GM18867 (cell line): ENCODE measurements at regions not wholly inside any gene's neighbourhood (a gene's known extent, or its start where the extent isn't known, plus 50 kb on each side); places are given as distances from the start of the nearest gene placed in this dataset.

ENCODE experiments used
- ATAC-seq: cut with Tn5 transposase; IDR thresholded peaks from one replicate; pipeline ENCODE4 v1.9.1; 2021; ENCODE audit warnings: mild to moderate bottlenecking, moderate library complexity; ENCODE audit not compliant: unreplicated experiment

DNA sequence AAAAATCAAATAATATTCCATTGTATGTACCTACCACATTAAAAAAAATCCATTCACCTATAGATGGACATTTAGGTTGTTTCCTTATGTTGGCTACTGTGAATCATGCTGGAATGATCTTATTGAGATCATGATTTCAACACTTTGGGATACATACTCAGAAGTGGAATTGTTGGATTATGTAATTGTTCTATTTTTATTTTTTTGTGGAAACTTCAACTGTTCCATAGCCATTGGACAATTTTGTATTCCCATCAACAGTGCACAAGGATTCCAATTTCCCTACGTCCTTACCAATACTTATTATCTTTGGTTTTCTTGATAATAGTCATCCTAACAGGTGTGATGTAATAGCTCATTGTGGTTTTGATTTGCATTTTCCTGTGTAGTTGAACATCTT lies 834.0 kb downstream of the MAFB start:
- no peak for ATAC-seq

DNA sequence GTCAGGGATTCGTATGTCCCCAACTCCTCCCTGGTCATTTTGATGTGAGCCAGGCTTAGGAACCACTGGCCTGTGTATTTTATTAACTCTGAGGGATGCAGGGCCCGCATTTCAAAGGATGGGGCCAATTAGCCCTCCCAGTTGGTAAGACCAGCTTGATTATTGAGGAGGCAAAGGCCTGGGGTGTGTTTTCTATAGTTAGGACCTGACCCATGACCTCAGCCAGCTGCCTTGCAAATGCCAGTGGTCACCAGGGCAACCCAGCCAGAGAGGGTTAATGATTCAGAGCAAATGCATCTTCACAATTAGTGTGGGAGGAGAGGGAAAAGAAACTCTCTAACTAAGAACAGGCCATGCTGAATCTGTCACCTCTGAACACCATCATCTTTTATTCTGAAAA lies 835.4 kb downstream of the MAFB start:
- peak; percentile 57 for ATAC-seq

DNA sequence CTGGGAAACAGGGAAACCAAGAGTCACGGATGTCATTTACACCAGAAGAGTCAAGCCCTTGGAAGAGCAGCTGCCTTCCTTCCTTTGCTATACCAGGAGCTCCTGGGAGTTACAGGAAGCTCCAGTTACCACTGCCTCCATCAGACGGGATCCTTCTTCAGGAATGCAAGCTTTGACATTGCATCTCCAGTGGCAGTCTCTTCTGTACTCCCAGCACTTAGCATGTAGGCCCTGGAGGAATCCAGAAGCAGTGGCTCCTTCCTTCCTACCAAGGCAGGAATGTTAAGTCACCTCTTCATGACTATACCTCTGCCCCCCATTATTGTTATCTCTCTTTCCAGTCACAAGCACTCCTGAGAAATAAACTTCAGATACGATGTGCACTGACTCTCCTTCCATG lies 836.0 kb downstream of the MAFB start:
- ATAC-seq, result no peak

DNA sequence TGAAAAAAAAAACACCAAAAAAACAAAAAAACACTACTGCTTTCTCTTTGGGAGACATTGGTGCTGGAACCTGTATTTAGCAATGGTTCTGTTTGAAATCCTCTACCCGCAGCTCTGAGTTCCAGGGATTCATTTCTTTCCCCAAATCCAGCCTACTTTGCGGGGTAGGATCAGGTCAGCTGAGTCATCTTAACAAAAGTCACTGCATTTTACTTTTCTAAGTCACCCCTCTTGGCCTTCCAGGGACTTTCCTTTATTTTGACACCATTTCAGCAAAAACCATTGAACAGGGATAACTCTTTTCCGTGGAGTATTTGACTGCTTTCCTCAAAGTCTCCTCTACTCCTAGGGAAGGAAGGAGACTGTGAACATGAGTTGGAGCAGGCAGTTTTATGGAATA lies 837.6 kb downstream of the MAFB start:
- ATAC-seq, result no peak

DNA sequence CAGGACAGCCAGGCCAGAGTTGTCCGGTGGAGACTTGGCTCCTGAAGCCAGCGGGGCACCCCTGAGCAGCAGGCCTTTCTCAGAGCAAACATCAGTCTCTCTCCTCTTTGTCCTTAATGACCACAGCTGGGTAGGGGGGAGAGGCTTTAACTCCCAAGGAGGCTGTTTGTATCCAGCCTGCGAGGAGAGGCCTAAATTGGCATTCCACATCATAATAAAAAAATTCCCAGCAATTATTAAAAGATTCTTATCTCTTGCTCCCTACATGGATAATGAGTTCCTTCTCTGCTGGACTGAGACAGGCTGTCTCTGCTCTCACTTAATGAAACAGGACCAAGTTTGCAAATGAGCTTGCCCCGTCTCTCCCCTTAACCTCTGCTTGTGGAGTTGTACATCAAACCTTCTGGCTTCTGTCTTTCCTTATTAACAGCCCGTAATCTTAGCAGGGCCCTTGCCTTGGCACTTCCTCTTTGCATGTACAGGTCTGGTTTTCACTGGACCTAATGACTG lies 838.2 kb downstream of the MAFB start:
- ATAC-seq, result no peak

GRCh38 chr20:39850246-39850645 lies 838.8 kb downstream of the MAFB start:
- no peak for ATAC-seq

DNA sequence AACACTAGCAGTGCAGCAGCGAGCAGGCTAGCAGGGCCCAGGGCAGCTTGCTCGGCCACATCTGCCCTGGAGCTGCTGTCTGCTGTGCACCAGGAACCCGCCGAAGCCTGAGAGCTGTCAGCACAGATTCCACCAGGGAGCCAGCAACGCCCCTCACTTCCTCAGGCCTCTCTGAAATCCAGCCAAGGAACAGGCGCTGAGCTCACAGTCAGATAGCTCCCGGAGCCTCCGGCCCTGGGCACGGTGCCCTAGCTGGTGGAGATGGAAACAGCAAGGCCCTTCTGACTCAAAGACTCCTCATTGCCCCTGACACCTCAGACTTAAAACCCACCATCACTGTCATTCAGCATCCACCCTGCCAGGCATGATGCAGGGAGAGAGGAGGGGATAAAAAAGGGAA lies 839.4 kb downstream of the MAFB start:
- no peak for ATAC-seq

DNA sequence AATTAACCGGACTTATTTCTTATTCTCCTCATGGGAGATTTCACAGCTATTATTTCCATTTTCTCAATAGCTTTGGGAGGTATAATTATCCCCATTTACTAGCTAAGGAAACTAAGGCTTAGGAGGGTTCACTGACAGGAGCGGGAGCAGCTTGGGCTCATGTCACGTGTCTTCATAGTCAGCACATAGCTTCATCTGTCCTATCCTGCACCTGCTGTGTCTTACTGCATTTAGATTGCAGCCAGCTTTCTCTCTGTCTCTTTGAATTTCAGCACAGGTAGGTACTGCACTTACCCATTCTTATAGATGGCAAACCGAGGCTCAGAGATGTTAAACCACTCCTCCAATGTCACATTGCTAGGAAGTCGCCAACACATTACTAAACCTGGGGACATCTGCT lies 839.9 kb downstream of the MAFB start:
- ATAC-seq, result no peak

- ATAC-seq, result no peak
Measured at GRCh38 chr20:39839399-39840119, 849.5 kb downstream of the MAFB start.

DNA sequence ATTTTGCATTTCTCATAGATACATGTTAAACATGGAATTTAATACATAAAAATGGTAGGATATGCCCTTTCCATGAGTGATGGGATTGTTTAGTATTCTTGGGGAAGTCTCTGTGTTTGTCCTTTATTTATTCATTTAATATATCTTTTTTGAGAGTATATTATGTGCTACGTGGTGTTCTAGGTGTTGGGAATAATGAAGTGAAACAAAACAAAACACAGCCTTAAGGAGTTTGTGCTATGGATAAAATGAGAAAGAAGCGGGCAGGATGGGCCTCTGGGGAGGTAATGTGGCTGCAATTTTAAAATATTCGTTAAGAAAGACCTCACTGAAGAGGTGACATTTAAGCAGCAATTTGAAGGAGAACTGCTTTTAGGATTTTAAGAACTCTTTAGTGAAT lies 851.5 kb downstream of the MAFB start:
- no peak for ATAC-seq

- no peak for ATAC-seq
Measured at GRCh38 chr20:39835130-39835842, 853.8 kb downstream of the MAFB start.

GRCh38 chr20:39830903-39831302 lies 858.1 kb downstream of the MAFB start:
- no peak for ATAC-seq

DNA sequence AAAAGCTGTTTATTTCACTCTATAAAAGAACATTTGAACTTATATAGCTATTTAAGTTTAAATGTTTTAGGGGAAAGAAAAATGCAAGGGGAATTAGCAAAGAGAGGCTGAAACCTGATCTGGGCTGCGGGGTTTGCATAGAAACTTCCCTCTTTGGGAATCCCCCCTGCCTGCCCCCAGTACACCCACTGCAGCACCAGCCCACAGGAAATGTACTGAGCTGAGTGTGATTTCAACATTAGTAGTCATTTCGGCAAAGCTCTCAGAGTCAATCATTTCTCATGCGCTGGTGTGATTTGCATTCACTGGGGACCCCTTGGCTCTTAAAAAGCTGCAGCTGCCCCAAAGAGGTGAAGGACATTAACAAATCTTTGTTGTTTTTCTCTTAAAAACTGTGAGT lies 859.4 kb downstream of the MAFB start:
- ATAC-seq, result peak; percentile 82

GRCh38 chr20:39829256-39829655 lies 859.8 kb downstream of the MAFB start:
- ATAC-seq, result peak; percentile 5

DNA sequence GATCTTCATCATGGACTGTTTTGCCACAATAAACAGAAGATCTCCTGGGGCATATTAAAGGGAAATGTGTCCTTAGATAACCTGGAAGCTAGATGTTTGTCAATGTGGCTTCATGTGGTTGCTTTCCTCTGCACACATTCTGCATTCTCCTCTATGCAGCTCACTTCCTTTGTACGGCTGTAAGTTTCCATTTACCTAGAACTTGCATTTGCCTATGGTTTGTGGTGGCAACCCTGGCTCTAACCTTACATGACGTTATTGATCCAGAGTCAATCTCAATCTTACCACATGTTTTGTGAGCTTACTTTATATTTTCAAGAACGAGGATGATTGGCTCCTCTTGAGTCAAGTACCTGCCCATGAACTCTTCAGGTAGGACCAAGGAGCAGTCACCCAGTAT lies 863.1 kb downstream of the MAFB start:
- ATAC-seq, result peak; percentile 80

DNA sequence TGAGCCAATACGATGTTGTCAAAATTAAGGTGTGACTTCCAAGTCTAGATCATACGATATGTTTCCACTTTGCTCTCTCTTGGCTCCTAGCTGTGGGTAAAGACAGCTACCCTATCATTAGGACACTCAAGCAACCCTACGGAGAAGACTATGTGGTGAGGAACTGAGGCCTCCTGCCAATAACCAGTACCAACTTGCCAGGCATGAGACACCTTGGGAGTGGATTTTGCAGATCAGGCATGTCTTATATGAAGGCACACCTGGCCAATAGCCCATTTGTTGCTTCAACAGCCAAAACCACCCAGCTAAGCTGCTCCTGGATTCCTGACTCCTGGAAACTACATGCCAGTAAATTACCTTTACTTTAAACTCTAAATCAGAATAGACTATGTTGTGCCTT lies 863.4 kb downstream of the DHX35 start:
- ATAC-seq, result no peak

DNA sequence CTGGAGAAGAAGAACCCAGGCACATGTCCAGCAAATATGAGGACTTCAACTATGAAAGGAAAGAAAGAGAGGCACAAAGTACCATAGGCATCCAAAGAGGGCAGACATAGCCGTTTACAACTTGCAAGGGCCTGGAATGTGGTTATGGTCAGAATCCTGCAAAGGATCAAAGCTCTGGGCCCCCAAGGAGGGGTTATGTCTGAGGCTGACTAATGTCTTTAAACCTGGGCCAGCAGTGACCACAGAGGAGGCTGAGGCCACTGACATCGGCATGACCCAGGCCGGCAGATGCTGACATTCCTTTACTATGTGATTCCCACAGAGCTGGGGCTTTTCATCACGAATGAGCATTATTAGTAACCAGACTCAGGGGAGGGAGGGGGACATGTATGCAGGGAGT lies 861.1 kb downstream of the DHX35 start:
- ATAC-seq, result no peak

DNA sequence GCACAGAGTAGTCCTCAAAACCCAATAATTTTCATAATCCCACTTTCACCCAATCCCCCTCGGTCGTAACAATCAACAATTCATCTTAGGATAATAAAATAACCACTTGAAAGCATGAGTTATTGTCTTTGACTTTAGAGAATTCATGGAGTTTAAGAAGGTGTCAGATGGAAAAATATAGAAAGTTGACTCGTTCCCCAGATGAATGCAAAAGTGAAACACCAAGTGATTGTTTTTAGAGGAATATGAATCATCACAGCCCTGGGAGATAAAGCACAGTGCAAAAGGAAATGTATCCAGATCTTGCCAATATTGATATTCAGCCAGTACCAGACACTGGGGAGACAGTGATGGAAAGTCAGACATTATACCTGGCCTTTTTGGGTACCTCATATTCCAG lies 860.5 kb downstream of the DHX35 start:
- ATAC-seq, result no peak

- ATAC-seq, result peak; percentile 78
Measured at GRCh38 chr20:39813190-39813829, 851.2 kb downstream of the DHX35 start.

DNA sequence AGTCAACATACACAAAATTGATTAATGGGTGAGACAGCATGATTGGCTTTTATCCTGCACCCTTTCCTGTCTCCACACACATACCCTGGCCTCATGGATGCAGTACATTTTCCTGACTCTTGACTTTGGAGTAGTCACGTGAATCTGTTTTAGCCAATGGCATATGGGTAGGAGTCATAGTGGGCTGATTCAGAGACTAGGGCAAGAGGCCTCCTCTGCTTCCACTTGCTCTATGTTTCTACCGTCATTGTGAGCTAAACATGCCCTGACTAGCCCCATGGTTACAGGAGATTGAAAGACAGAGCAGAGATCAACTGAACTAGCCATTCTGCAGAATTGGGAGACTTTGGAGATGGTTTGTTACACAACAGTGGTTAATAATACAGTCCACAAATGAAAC lies 850.0 kb downstream of the DHX35 start:
- no peak for ATAC-seq

- ATAC-seq, result no peak
Measured at GRCh38 chr20:39810309-39810708, 848.2 kb downstream of the DHX35 start.

DNA sequence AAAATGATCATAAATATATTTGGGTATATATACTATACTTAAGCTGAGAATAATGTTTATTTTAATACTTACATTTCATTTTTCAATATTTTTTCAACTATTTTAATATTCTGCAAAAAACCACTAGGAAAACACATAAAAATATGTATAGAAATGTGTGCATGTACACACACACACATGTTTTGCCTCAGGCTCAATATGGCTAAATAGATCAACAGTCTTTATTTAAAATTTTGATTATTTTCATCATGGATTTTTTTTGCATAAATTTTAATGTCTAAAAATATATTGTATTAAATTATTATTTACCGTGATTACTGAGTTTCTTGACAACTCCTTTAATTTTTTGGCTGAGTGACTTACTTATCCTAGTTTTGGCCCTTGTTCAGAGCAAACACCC lies 846.5 kb downstream of the DHX35 start:
- ATAC-seq, result no peak
